ENCODE measurements at regions not wholly inside any gene's neighbourhood (a gene's known extent, or its start where the extent isn't known, plus 50 kb on each side); places are given as distances from the start of the nearest gene placed in this dataset.

DNA sequence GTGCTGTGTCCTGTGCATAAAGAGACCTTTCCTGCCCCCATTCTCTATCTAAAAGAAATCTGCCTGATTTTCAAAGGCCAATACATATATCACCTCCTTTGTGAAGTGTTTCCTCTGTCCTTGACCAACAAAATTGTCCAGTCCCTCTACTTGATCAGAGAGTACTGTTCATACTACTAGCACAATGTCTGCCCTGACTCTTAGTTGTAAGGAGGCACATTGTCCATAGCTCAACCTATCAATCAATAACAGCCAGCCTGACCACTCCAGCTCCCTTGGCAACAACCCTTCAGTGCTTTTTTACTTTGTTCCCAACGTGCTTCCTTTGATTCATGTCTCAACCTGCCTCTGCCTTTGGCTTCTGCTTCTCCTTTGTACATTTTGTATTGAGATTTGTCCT, 398.9 kb downstream of the TRIB2 start:
- DNase-seq (ENCODE audit: low spot score) (no peak), ATAC-seq (no peak), FAIRE-seq (no peak)
- Histone ChIP-seq H4K20me1 (ENCODE audit: insufficient read depth, low read length) (no peaks in the 10 kb centered on the region), H3K36me3 (replicated peaks in 1 of 2; ENCODE audit: control insufficient read depth in 1 of 2, insufficient read depth in 2 of 2, low read length in 2 of 2) (no peaks in the 10 kb centered on the region), H3K27me3 (ENCODE audit: control insufficient read depth in 1 of 2, insufficient read depth in 2 of 2, low read length in 2 of 2) (no peaks in the 10 kb centered on the region), H3K79me2 (ENCODE audit: insufficient read depth, low read length) (no peaks in the 10 kb centered on the region), H3K9me3 (ENCODE audit: low read length) (peaks cover 61% of the 10 kb centered on the region), H3K9ac (ENCODE audit: insufficient read depth, low read depth, low read length) (no peak overlapping the region), H3K27ac (ENCODE audit: extremely low read length, insufficient read depth, low read length) (no peak overlapping the region), H3K4me1 (ENCODE audit: insufficient read depth, low read length) (no peaks in the 10 kb centered on the region), H3K4me2 (ENCODE audit: low read depth, low read length) (no peak overlapping the region), H3K4me3 (replicated peaks in 1 of 3; ENCODE audit: insufficient read depth in 1 of 3, low read depth in 2 of 3, low read length in 3 of 3) (no peak overlapping the region), H2AFZ (ENCODE audit: low read length) (no peak overlapping the region)
- intact Hi-C loops (cut with micrococcal nuclease; ENCODE audit: unreplicated experiment) (no loop called here), in situ Hi-C loops (cut with HindIII; ENCODE audit: extremely low pct_ligation_motif_present, low pct_unique_long_range_greater_than_20kb) (no loop called here)
- ChIA-PET CTCF (ENCODE audit: low intra/inter-chr PET ratio, low total read pairs) (no interaction called here), POLR2A (no interaction called here)
- no peak for TF ChIP-seq ZC3H13 (CRISPR knock-in tag; IDR thresholded peaks at IDR 0.05)
- TF ChIP-seq KDM2A (CRISPR knock-in tag; IDR thresholded peaks at IDR 0.05; ENCODE audit: borderline replicate concordance, low read depth): no peak
- TF ChIP-seq, protein P1, sequence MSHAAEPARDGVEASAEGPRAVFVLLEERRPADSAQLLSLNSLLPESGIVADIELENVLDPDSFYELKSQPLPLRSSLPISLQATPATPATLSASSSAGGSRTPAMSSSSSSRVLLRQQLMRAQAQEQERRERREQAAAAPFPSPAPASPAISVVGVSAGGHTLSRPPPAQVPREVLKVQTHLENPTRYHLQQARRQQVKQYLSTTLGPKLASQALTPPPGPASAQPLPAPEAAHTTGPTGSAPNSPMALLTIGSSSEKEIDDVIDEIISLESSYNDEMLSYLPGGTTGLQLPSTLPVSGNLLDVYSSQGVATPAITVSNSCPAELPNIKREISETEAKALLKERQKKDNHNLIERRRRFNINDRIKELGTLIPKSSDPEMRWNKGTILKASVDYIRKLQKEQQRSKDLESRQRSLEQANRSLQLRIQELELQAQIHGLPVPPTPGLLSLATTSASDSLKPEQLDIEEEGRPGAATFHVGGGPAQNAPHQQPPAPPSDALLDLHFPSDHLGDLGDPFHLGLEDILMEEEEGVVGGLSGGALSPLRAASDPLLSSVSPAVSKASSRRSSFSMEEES (CRISPR knock-in tag; IDR thresholded peaks at IDR 0.05): no peak
- no peak for TF ChIP-seq NFE2L1 (CRISPR knock-in tag; IDR thresholded peaks at IDR 0.05; ENCODE audit: borderline replicate concordance)
- no peak for TF ChIP-seq MAF1 (CRISPR knock-in tag; IDR thresholded peaks at IDR 0.05; ENCODE audit: borderline replicate concordance)
- no peak for TF ChIP-seq SYNCRIP (IDR thresholded peaks at IDR 0.05; ENCODE audit: insufficient read depth, low read depth, low read length)
- TF ChIP-seq SMARCE1 (IDR thresholded peaks at IDR 0.05; ENCODE audit: borderline replicate concordance): no peak
- no peak for TF ChIP-seq ZNF460 (CRISPR knock-in tag; IDR thresholded peaks at IDR 0.05; ENCODE audit: borderline replicate concordance)
- TF ChIP-seq, protein P2, sequence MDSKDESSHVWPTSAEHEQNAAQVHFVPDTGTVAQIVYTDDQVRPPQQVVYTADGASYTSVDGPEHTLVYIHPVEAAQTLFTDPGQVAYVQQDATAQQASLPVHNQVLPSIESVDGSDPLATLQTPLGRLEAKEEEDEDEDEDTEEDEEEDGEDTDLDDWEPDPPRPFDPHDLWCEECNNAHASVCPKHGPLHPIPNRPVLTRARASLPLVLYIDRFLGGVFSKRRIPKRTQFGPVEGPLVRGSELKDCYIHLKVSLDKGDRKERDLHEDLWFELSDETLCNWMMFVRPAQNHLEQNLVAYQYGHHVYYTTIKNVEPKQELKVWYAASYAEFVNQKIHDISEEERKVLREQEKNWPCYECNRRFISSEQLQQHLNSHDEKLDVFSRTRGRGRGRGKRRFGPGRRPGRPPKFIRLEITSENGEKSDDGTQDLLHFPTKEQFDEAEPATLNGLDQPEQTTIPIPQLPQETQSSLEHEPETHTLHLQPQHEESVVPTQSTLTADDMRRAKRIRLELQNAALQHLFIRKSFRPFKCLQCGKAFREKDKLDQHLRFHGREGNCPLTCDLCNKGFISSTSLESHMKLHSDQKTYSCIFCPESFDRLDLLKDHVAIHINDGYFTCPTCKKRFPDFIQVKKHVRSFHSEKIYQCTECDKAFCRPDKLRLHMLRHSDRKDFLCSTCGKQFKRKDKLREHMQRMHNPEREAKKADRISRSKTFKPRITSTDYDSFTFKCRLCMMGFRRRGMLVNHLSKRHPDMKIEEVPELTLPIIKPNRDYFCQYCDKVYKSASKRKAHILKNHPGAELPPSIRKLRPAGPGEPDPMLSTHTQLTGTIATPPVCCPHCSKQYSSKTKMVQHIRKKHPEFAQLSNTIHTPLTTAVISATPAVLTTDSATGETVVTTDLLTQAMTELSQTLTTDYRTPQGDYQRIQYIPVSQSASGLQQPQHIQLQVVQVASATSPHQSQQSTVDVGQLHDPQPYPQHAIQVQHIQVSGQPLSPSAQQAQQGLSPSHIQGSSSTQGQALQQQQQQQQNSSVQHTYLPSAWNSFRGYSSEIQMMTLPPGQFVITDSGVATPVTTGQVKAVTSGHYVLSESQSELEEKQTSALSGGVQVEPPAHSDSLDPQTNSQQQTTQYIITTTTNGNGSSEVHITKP (CRISPR knock-in tag; IDR thresholded peaks at IDR 0.05; ENCODE audit: low read depth): no peak
- 0% methylated on average over 1 of the region's 1 CpG for WGBS (ENCODE audit: low lambda C conversion rate)
- BruUV-seq (replicated peaks): no TSS peak

Data from HepG2 (cell line).